HEK293 (cell line): ENCODE measurements at regions not wholly inside any gene's neighbourhood (a gene's known extent, or its start where the extent isn't known, plus 50 kb on each side); places are given as distances from the start of the nearest gene placed in this dataset.

Experiments
- YY2 ChIP-seq: fragments of 450-650 bp; formaldehyde crosslinking; IDR thresholded peaks from 2 replicates; pipeline ENCODE4 v1.5.1; 2016; ENCODE audit warnings: missing biosample characterization, missing genetic modification characterization
- ZFHX2 ChIP-seq: fragments of 450-650 bp; formaldehyde crosslinking; conservative IDR thresholded peaks from 2 replicates; pipeline ENCODE4 v1.5.1; 2016; ENCODE audit warnings: missing biosample characterization, missing genetic modification characterization
- ZNF114 ChIP-seq: fragments of 450-650 bp; formaldehyde crosslinking; IDR thresholded peaks from 2 replicates; pipeline ENCODE4 v1.5.0; 2017; ENCODE audit warnings: missing biosample characterization, missing genetic modification characterization
- ZNF138 ChIP-seq: fragments of 450-650 bp; formaldehyde crosslinking; IDR thresholded peaks from 2 replicates; pipeline ENCODE4 v1.5.1; 2016; ENCODE audit warnings: missing biosample characterization, missing genetic modification characterization, borderline replicate concordance
- ZNF155 ChIP-seq: fragments of 450-650 bp; formaldehyde crosslinking; IDR thresholded peaks from 2 replicates; pipeline ENCODE4 v1.5.1; 2016; ENCODE audit warnings: missing biosample characterization, missing genetic modification characterization
- ZNF23 ChIP-seq: fragments of 450-650 bp; formaldehyde crosslinking; IDR thresholded peaks from 2 replicates; pipeline ENCODE4 v1.5.1; 2016; ENCODE audit warnings: missing biosample characterization, missing genetic modification characterization, borderline replicate concordance
- ZNF266 ChIP-seq: fragments of 450-650 bp; formaldehyde crosslinking; IDR thresholded peaks from 2 replicates; pipeline ENCODE4 v1.5.1; 2016; ENCODE audit warnings: missing biosample characterization, missing genetic modification characterization, low read depth
- ZNF416 ChIP-seq: fragments of 450-650 bp; formaldehyde crosslinking; IDR thresholded peaks from 2 replicates; pipeline ENCODE4 v1.5.1; 2016; ENCODE audit warnings: missing biosample characterization, missing genetic modification characterization
- ZNF596 ChIP-seq: fragments of 450-650 bp; IDR thresholded peaks from 2 replicates; pipeline ENCODE4 v1.5.0; 2018; ENCODE audit warnings: missing biosample characterization, mild to moderate bottlenecking, missing genetic modification characterization, moderate library complexity
- ZNF660 ChIP-seq: fragments of 450-650 bp; IDR thresholded peaks from 2 replicates; pipeline ENCODE4 v1.5.1; 2018; ENCODE audit warnings: missing biosample characterization, mild to moderate bottlenecking, missing genetic modification characterization
- TF ChIP-seq, protein P1 (sequence below): fragments of 450-650 bp; formaldehyde crosslinking; IDR thresholded peaks from 2 replicates; pipeline ENCODE4 v1.5.1; 2016; ENCODE audit warnings: missing biosample characterization, missing genetic modification characterization
- TF ChIP-seq, protein P2 (sequence below): fragments of 450-650 bp; formaldehyde crosslinking; IDR thresholded peaks from 2 replicates; pipeline ENCODE4 v1.5.1; 2016; ENCODE audit warnings: missing biosample characterization, missing genetic modification characterization
- TF ChIP-seq, protein P3 (sequence below): fragments of 450-650 bp; formaldehyde crosslinking; IDR thresholded peaks from 2 replicates; pipeline ENCODE4 v1.5.1; 2016; ENCODE audit warnings: missing biosample characterization, missing genetic modification characterization
- TF ChIP-seq, protein P4 (sequence below): fragments of 450-650 bp; formaldehyde crosslinking; IDR thresholded peaks from 2 replicates; pipeline ENCODE4 v1.5.1; 2016; ENCODE audit warnings: missing biosample characterization, missing genetic modification characterization, low read depth

DNA sequence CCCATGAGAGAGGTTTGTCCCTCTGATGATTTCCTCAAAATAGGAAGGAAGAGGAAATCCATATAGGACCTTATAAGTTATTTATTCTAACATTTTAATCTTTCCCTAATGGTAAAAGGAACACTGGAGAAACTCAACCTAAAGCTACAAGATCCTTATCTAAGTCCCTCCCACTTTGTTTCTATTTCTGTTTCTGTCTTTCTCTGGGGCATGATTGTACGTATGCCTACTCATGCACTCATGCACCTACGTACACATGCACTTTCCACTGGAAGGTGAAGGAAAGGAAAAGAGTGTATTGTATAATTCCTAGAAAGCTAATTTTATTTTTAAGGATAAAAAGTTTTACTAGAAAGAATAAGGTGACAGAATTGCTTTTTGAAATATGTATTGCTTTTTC lies 125.0 kb downstream of the RAB38 start:
- TF ChIP-seq ZNF416 (no peak), ZNF155 (no peak), ZNF138 (tag by site-specific recombination) (no peak), ZNF266 (no peak), ZNF23 (tag by site-specific recombination) (no peak), ZNF596 (tag by site-specific recombination) (no peak), ZNF660 (no peak), ZNF114 (no peak), YY2 (tag by site-specific recombination) (no peak), ZFHX2 (tag by site-specific recombination) (no peak)
- TF ChIP-seq, protein P1, sequence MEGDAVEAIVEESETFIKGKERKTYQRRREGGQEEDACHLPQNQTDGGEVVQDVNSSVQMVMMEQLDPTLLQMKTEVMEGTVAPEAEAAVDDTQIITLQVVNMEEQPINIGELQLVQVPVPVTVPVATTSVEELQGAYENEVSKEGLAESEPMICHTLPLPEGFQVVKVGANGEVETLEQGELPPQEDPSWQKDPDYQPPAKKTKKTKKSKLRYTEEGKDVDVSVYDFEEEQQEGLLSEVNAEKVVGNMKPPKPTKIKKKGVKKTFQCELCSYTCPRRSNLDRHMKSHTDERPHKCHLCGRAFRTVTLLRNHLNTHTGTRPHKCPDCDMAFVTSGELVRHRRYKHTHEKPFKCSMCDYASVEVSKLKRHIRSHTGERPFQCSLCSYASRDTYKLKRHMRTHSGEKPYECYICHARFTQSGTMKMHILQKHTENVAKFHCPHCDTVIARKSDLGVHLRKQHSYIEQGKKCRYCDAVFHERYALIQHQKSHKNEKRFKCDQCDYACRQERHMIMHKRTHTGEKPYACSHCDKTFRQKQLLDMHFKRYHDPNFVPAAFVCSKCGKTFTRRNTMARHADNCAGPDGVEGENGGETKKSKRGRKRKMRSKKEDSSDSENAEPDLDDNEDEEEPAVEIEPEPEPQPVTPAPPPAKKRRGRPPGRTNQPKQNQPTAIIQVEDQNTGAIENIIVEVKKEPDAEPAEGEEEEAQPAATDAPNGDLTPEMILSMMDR (tag by site-specific recombination) = no peak
- TF ChIP-seq, protein P2, sequence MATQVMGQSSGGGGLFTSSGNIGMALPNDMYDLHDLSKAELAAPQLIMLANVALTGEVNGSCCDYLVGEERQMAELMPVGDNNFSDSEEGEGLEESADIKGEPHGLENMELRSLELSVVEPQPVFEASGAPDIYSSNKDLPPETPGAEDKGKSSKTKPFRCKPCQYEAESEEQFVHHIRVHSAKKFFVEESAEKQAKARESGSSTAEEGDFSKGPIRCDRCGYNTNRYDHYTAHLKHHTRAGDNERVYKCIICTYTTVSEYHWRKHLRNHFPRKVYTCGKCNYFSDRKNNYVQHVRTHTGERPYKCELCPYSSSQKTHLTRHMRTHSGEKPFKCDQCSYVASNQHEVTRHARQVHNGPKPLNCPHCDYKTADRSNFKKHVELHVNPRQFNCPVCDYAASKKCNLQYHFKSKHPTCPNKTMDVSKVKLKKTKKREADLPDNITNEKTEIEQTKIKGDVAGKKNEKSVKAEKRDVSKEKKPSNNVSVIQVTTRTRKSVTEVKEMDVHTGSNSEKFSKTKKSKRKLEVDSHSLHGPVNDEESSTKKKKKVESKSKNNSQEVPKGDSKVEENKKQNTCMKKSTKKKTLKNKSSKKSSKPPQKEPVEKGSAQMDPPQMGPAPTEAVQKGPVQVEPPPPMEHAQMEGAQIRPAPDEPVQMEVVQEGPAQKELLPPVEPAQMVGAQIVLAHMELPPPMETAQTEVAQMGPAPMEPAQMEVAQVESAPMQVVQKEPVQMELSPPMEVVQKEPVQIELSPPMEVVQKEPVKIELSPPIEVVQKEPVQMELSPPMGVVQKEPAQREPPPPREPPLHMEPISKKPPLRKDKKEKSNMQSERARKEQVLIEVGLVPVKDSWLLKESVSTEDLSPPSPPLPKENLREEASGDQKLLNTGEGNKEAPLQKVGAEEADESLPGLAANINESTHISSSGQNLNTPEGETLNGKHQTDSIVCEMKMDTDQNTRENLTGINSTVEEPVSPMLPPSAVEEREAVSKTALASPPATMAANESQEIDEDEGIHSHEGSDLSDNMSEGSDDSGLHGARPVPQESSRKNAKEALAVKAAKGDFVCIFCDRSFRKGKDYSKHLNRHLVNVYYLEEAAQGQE = no peak
- TF ChIP-seq, protein P3, sequence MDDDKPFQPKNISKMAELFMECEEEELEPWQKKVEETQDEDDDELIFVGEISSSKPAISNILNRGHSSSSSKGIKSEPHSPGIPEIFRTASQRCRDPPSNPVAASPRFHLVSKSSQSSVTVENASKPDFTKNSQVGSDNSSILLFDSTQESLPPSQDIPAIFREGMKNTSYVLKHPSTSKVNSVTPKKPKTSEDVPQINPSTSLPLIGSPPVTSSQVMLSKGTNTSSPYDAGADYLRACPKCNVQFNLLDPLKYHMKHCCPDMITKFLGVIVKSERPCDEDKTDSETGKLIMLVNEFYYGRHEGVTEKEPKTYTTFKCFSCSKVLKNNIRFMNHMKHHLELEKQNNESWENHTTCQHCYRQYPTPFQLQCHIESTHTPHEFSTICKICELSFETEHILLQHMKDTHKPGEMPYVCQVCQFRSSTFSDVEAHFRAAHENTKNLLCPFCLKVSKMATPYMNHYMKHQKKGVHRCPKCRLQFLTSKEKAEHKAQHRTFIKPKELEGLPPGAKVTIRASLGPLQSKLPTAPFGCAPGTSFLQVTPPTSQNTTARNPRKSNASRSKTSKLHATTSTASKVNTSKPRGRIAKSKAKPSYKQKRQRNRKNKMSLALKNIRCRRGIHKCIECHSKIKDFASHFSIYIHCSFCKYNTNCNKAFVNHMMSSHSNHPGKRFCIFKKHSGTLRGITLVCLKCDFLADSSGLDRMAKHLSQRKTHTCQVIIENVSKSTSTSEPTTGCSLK (tag by site-specific recombination) = no peak
- TF ChIP-seq, protein P4, sequence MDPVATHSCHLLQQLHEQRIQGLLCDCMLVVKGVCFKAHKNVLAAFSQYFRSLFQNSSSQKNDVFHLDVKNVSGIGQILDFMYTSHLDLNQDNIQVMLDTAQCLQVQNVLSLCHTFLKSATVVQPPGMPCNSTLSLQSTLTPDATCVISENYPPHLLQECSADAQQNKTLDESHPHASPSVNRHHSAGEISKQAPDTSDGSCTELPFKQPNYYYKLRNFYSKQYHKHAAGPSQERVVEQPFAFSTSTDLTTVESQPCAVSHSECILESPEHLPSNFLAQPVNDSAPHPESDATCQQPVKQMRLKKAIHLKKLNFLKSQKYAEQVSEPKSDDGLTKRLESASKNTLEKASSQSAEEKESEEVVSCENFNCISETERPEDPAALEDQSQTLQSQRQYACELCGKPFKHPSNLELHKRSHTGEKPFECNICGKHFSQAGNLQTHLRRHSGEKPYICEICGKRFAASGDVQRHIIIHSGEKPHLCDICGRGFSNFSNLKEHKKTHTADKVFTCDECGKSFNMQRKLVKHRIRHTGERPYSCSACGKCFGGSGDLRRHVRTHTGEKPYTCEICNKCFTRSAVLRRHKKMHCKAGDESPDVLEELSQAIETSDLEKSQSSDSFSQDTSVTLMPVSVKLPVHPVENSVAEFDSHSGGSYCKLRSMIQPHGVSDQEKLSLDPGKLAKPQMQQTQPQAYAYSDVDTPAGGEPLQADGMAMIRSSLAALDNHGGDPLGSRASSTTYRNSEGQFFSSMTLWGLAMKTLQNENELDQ (tag by site-specific recombination) = no peak
